ENCODE measurements at regions not wholly inside any gene's neighbourhood (a gene's known extent, or its start where the extent isn't known, plus 50 kb on each side); places are given as distances from the start of the nearest gene placed in this dataset.

DNA sequence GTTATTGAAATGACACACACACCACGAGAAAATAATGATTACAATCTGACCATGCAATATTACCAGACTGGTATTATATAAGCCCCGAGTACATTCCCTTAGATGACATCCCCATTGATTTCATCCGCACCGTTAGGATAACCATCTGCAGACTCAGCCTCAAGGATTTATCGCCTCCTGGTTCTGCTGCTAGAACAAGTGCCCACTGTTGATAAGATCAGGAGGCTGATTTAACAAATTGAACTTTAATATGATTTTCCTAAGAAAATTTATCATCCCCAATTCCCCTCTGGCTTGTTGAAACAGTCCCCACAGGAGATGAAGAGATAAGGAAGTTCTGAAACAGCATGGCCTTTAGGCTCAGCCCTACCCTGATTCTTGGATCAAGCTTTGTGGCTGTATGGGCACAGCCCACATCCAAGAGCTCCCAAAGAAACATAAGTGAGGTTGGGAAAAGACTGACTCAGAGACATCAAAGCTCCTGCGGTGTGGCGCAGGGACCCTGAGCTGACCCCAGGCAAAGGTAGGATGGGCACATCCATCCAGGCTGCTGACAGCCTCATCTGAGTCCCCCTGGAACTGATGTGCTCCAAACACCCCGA lies 59.2 kb upstream of the CHCHD3 start:
- Histone ChIP-seq H3K4me3 (no peak overlapping the region), H2AFZ (ENCODE audit: low read depth, low read length) (no peak overlapping the region), H3K9me1 (ENCODE audit: control insufficient read depth, insufficient read depth, low read length) (peaks cover 3% of the 10 kb centered on the region), H3K4me1 (replicated peaks in 1 of 2; ENCODE audit: control insufficient read depth in 2 of 2, insufficient read depth in 2 of 2, low read length in 2 of 2) (no peaks in the 10 kb centered on the region), H3K36me3 (ENCODE audit: control insufficient read depth, insufficient read depth, low read length) (no peaks in the 10 kb centered on the region), H3K4me2 (ENCODE audit: insufficient read depth, low read length) (no peak overlapping the region), H3K9me3 (replicated peaks; ENCODE audit: control insufficient read depth, insufficient read depth, low read depth, low read length) (no peaks in the 10 kb centered on the region), H4K20me1 (replicated peaks; ENCODE audit: control insufficient read depth, insufficient read depth, low read length) (peaks cover 8% of the 10 kb centered on the region), H3K79me2 (ENCODE audit: control insufficient read depth, insufficient read depth, low read length) (no peaks in the 10 kb centered on the region), H3K9ac (ENCODE audit: insufficient read depth in 1 of 2, low read depth in 2 of 2, low read length in 2 of 2) (no peak overlapping the region), H3K27ac (ENCODE audit: extremely low read depth, low read depth, low read length) (no peak overlapping the region), H3K27me3 (ENCODE audit: control insufficient read depth in 2 of 2, insufficient read depth in 2 of 2, low read length in 2 of 2) (peaks cover 8 to 34% of the 10 kb centered on the region in 2 experiments)
- 6% methylated on average over 8 of the region's 8 CpGs for WGBS (ENCODE audit: insufficient coverage, low coverage, missing lambda C conversion rate)
- ChIA-PET POLR2A (interaction anchor here (0.9 to 1.9 kb wide), 4 partner anchors 10 to 112 kb away, joined by 3 to 7 read pairs (median 5); partner anchors contain the start of gene EXOC4), CTCF (ENCODE audit: low intra/inter-chr PET ratio) (no interaction called here)
- no peak for DNase-seq (ENCODE audit: extremely low read depth in 1 of 4, low spot score in 3 of 4)
- BruUV-seq (replicated peaks): no TSS peak
- in situ Hi-C loops (cut with MboI): no loop called here
- intact Hi-C loops (cut with micrococcal nuclease): no loop called here
- no peak for ATAC-seq
- TF ChIP-seq FOXK1 (CRISPR knock-in tag; IDR thresholded peaks at IDR 0.05; ENCODE audit: borderline replicate concordance): no peak
- TF ChIP-seq FIP1L1 (IDR thresholded peaks at IDR 0.05; ENCODE audit: low read depth, low read length, poor library complexity, severe bottlenecking): no peak
- no peak for TF ChIP-seq TEAD2 (tag; IDR thresholded peaks at IDR 0.05)
- no peak for TF ChIP-seq PTTG1 (tag; IDR thresholded peaks at IDR 0.05; ENCODE audit: low read depth)
- TF ChIP-seq KDM4B (IDR thresholded peaks at IDR 0.05; ENCODE audit: borderline replicate concordance in 2 of 2, low read depth in 1 of 2): no peak
- no peak for TF ChIP-seq POLR2A (conservative IDR thresholded peaks at IDR 0.05)
- TF ChIP-seq ZNF41 (CRISPR knock-in tag; conservative IDR thresholded peaks at IDR 0.05): no peak
- TF ChIP-seq TSC22D4 (tag; IDR thresholded peaks at IDR 0.05): no peak
- no peak for TF ChIP-seq NBN (IDR thresholded peaks at IDR 0.05; ENCODE audit: low read depth)
- TF ChIP-seq NEUROD1 (IDR thresholded peaks at IDR 0.05; ENCODE audit: borderline replicate concordance, low read depth, low read length, partially characterized antibody): no peak
- no peak for TF ChIP-seq ZNF717 (CRISPR knock-in tag; IDR thresholded peaks at IDR 0.05)
- no peak for TF ChIP-seq ZNF696 (CRISPR knock-in tag; conservative IDR thresholded peaks at IDR 0.05)
- TF ChIP-seq ZNF197 (CRISPR knock-in tag; IDR thresholded peaks at IDR 0.05; ENCODE audit: low read depth): no peak
- no peak for FAIRE-seq
